ENCODE measurements at regions not wholly inside any gene's neighbourhood (a gene's known extent, or its start where the extent isn't known, plus 50 kb on each side); places are given as distances from the start of the nearest gene placed in this dataset.

DNA sequence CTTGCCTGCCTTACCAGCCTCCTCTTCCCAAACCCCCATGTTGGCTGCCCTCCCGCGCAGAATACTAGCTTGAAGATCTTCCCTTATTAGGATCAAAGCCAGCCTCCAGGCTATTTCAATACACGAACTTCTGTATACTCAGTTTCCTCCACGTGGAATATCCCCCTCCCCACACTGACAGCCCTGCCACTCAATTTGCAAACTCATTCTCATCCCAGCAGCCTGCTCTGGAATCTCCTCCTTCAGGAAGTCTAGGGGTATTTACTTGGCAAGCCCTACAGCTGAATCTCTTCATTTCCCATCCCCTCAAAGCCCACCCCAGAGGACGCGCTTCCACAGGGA, 157.0 kb upstream of the SMIM23 start:
- Histone ChIP-seq H4K20me1 (ENCODE audit: insufficient read depth) (no peaks in the 10 kb centered on the region), H3K27ac (no peak overlapping the region), H3K4me2 (no peak overlapping the region), H3K4me3 (IDR thresholded peaks at IDR 0.05; ENCODE audit: insufficient read depth, low read depth, low read length) (no peak overlapping the region), H3K79me2 (ENCODE audit: insufficient read depth, low read depth) (no peaks in the 10 kb centered on the region), H2AFZ (ENCODE audit: low read depth) (no peak overlapping the region), H3K4me1 (ENCODE audit: low read depth, poor library complexity, severe bottlenecking) (peaks cover 38% of the 10 kb centered on the region), H3K9ac (no peak overlapping the region), H3K36me3 (ENCODE audit: insufficient read depth) (no peaks in the 10 kb centered on the region), H3K27me3 (ENCODE audit: insufficient read depth, low read depth) (no peaks in the 10 kb centered on the region)
- TF ChIP-seq, protein P1, sequence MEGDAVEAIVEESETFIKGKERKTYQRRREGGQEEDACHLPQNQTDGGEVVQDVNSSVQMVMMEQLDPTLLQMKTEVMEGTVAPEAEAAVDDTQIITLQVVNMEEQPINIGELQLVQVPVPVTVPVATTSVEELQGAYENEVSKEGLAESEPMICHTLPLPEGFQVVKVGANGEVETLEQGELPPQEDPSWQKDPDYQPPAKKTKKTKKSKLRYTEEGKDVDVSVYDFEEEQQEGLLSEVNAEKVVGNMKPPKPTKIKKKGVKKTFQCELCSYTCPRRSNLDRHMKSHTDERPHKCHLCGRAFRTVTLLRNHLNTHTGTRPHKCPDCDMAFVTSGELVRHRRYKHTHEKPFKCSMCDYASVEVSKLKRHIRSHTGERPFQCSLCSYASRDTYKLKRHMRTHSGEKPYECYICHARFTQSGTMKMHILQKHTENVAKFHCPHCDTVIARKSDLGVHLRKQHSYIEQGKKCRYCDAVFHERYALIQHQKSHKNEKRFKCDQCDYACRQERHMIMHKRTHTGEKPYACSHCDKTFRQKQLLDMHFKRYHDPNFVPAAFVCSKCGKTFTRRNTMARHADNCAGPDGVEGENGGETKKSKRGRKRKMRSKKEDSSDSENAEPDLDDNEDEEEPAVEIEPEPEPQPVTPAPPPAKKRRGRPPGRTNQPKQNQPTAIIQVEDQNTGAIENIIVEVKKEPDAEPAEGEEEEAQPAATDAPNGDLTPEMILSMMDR (conservative IDR thresholded peaks at IDR 0.05; ENCODE audit: low read depth, low read length), result no peak

DNA sequence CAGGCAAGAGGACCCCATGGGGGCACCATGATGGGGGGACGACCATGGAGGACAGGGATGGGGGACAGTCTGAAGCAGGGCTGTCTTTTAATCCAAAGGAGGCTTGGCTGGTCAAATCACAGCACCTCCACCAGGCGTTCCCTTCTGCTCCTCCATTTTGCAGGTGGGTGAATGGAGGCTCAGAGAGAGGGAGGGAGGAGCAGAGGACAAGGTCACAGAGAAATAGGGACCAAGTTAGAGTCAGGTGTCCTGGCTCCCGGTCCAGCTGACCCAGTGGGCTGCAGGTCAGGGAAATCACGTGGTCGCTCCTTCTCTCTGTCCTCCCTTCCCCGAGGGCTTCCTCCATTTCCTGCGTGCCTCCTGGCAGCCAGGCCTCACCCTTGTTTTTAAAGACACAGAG, 156.4 kb upstream of the SMIM23 start:
- H3K9ac ChIP-seq, result no peak overlapping the region
- peaks cover 44% of the 10 kb centered on the region for H3K4me1 ChIP-seq (ENCODE audit: low read depth, poor library complexity, severe bottlenecking)
- TF ChIP-seq, protein P1 (conservative IDR thresholded peaks at IDR 0.05; ENCODE audit: low read depth, low read length), result no peak
- no peak overlapping the region for H3K27ac ChIP-seq
- no peak overlapping the region for H2AFZ ChIP-seq (ENCODE audit: low read depth)
- no peaks in the 10 kb centered on the region for H3K79me2 ChIP-seq (ENCODE audit: insufficient read depth, low read depth)
- H4K20me1 ChIP-seq (ENCODE audit: insufficient read depth), result no peaks in the 10 kb centered on the region
- H3K4me3 ChIP-seq (IDR thresholded peaks at IDR 0.05; ENCODE audit: insufficient read depth, low read depth, low read length), result no peak overlapping the region
- no peaks in the 10 kb centered on the region for H3K36me3 ChIP-seq (ENCODE audit: insufficient read depth)
- H3K27me3 ChIP-seq (ENCODE audit: insufficient read depth, low read depth), result peaks cover 2% of the 10 kb centered on the region; the same call in 1 of the 2 replicates
- no peak overlapping the region for H3K4me2 ChIP-seq

DNA sequence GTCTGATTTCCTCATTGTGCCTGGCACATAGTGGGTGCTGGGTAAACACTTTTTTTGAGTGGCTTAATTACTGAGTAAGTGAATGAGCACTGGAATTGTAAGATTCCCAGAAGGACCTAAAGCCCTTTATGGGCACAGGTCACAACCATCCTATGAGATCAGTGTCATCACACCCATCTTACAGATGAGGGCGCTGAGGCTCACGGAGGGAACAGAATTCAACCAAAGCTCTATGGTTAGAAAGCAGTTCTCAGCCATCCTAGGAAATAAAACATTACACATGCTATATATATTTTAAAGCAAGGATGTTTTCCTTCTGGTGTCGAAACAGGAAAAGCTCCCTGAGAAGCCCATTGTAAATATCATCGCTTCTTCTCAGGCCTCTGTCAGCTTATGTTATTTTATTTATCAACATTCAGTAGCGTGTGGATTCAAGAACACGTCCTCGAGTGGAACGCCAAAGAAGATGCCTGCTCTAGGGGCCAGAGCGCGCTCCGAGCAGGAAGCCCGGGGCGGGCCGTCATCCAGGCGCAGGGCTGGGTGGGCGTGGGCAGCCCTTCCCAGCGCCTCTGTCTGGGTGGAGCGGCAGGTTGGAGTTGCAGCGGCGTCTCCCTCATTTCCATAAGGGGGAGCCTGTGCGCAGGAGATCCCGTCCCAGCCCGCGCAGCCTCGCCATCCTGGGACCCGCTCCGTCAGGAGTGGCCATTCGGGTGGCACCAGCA, 155.8 kb upstream of the SMIM23 start:
- Histone ChIP-seq H3K27ac (no peak overlapping the region), H2AFZ (ENCODE audit: low read depth) (no peak overlapping the region), H3K4me3 (IDR thresholded peaks at IDR 0.05; ENCODE audit: insufficient read depth, low read depth, low read length) (no peak overlapping the region), H3K4me1 (ENCODE audit: low read depth, poor library complexity, severe bottlenecking) (peaks cover 46% of the 10 kb centered on the region), H3K9ac (no peak overlapping the region), H3K79me2 (ENCODE audit: insufficient read depth, low read depth) (no peaks in the 10 kb centered on the region), H3K27me3 (ENCODE audit: insufficient read depth, low read depth) (peaks cover 4% of the 10 kb centered on the region; the same call in 1 of the 2 replicates), H3K36me3 (ENCODE audit: insufficient read depth) (no peaks in the 10 kb centered on the region), H4K20me1 (ENCODE audit: insufficient read depth) (no peaks in the 10 kb centered on the region), H3K4me2 (no peak overlapping the region; the same call in 1 of the 2 replicates)
- TF ChIP-seq, protein P1 (conservative IDR thresholded peaks at IDR 0.05; ENCODE audit: low read depth, low read length), result no peak

DNA sequence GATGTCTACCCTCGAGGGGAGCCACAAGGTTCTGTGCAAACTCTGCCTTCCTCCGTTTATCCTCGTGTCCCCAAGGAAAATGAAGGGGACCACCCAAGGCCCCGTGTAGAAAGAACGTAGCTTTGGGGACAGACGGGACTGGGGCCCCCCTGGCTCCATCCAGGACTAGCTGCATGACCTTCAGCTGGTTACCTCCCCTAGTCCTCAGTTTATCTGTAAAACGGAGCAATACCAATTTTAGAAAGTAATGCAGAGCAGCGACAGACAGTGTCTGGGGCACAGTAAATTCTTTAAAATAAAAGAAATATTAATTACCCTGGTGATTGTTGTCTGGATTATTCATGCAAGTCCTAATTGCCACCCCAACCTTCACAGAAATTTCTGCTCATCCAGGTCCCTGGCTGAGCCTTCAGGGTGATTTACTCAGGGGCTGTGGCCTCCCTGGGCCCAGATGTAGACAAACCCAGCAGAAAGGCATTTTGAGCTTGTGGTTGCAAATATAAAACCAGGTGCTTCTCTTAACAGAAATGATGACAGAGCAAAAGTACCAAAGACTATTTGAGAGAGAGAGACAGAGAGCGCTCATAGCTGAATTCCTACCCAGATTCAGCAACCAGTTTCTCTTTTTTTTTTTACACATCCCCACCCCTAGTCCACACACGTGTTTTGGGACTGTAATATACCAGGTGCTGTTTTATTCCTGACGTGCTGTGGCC, 155.1 kb upstream of the SMIM23 start:
- Histone ChIP-seq H4K20me1 (ENCODE audit: insufficient read depth) (no peaks in the 10 kb centered on the region), H3K27ac (no peak overlapping the region; the same call in 1 of the 2 replicates), H3K36me3 (ENCODE audit: insufficient read depth) (no peaks in the 10 kb centered on the region), H3K4me3 (IDR thresholded peaks at IDR 0.05; ENCODE audit: insufficient read depth, low read depth, low read length) (no peak overlapping the region), H3K9ac (no peak overlapping the region), H3K4me1 (ENCODE audit: low read depth, poor library complexity, severe bottlenecking) (peaks cover 46% of the 10 kb centered on the region), H3K79me2 (ENCODE audit: insufficient read depth, low read depth) (no peaks in the 10 kb centered on the region), H3K4me2 (peak overlapping the region; percentile 57), H2AFZ (ENCODE audit: low read depth) (no peak overlapping the region), H3K27me3 (ENCODE audit: insufficient read depth, low read depth) (peaks cover 4% of the 10 kb centered on the region; the same call in 1 of the 2 replicates)
- TF ChIP-seq, protein P1 (conservative IDR thresholded peaks at IDR 0.05; ENCODE audit: low read depth, low read length), result no peak

Data from KMS-11 (cell line).